ENCODE measurements at regions not wholly inside any gene's neighbourhood (a gene's known extent, or its start where the extent isn't known, plus 50 kb on each side); places are given as distances from the start of the nearest gene placed in this dataset.

DNA sequence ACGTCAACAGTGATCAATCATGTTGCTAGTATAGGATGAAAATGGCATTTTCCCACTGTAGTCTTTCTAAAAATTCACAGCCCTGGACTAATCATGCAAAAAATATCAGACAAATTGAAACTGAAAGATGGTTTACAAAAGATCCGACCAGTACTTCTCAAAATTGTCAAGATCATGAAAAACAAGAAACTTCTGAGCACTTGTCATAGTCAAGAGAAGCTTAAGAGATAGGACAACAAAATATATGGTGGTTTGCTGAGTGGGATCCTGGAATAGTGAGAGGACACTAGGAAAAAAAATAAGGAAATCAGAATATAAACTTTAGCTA lies 101.1 kb downstream of the NAA11 start:
- no peak for TF ChIP-seq POLR2A (IDR thresholded peaks at IDR 0.05; ENCODE audit: low read depth, low read length)
- no peak for TF ChIP-seq POLR2AphosphoS5 (IDR thresholded peaks at IDR 0.05; ENCODE audit: low read depth, low read length)
